Fibroblast of pulmonary artery (primary cell): ENCODE measurements at regions not wholly inside any gene's neighbourhood (a gene's known extent, or its start where the extent isn't known, plus 50 kb on each side); places are given as distances from the start of the nearest gene placed in this dataset.

Experiments
- DNase-seq: peaks from one replicate; pipeline ENCODE4 v3.0.0-alpha.2; 2010; ENCODE audit warnings: low read depth
- H3K4me3 ChIP-seq: replicated peaks from 2 replicates; pipeline ENCODE4 v1.5.1; 2011; ENCODE audit warnings: low read depth, mild to moderate bottlenecking, control low read depth, low read length, moderate library complexity
- CTCF ChIP-seq: IDR thresholded peaks from 2 replicates; pipeline ENCODE4 v1.5.1; 2011; ENCODE audit warnings: mild to moderate bottlenecking, control low read depth, low read length, inconsistent platforms; ENCODE audit errors: missing control alignments

DNA sequence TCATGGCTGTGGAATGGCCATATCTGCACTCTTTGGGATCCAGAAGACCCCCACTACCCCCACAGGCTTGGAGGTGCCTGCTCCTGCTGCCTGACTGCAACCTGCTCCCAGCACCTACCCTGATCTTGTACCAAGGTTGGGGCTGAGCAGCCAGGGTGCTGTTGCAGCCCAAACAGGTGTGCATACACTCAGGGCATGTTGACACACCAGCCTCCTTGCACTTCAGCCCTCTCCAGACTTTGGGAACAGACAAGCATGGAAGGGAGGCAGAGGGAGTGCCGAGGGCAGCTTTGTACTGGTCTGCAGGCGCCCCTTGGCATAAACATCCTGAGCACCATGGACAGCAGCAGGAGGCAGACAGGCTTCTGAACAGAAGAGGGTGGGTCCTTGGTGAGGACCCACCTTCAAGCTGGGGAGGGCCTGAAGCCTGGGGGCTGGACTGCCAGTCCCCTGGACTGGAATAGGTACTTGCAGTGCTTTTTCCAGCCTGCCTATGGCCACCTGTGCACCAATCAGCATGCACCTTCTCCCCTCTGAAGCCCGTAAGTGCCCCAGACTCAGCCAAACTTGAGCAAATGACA is 1675.8 kb downstream of the HACE1 start:
- no peak overlapping the region for H3K4me3 ChIP-seq
- no peak for DNase-seq
- TF ChIP-seq CTCF: no peak

GRCh38 chr6:103178193-103178592 is 1681.5 kb downstream of the HACE1 start:
- TF ChIP-seq CTCF: no peak
- H3K4me3 ChIP-seq: no peak overlapping the region
- no peak for DNase-seq

GRCh38 chr6:103177791-103178190 is 1681.9 kb downstream of the HACE1 start:
- no peak overlapping the region for H3K4me3 ChIP-seq
- DNase-seq: no peak
- TF ChIP-seq CTCF: no peak

GRCh38 chr6:103175056-103175455 is 1684.7 kb downstream of the HACE1 start:
- H3K4me3 ChIP-seq: no peak overlapping the region
- no peak for TF ChIP-seq CTCF
- no peak for DNase-seq

- no peak overlapping the region for H3K4me3 ChIP-seq
- DNase-seq: no peak
- no peak for TF ChIP-seq CTCF
These were observed 1692.2 kb downstream of the HACE1 start for GRCh38 chr6:103167345-103168071.

DNA sequence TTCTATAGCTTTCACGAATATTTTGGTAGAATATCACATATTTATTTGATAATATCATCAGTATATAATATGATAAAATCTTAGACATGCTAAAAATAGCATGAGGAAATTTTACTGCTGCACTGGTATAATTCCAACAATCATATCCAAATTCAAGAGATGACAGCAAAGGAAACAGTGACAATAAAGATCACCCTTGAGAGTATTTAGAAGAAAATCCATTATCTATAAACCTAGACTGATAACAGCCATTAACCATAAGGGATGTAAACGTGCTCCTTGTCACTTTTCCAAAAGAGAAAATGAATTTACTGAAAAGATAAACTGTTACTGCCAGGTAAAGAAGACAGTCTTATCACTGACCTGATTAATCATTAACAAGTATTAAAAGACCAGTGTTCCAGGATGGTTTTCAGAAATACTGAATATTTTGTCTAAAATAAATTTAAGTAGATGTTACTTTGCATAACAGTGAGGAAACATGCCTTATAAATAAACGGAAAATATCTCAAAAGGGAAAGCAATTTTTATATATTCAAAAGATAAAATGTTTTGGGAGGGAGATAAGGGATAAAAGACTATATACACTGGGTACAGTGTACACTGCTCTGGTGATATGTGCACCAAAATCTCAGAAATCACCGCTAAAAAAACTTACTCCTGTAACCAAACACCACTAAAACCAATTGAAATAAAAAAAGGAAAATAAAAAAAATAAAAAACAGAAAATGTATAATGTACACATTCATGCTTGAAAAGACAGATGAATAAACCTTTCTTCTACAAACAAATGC is 1704.7 kb downstream of the HACE1 start:
- no peak overlapping the region for H3K4me3 ChIP-seq
- no peak for DNase-seq
- no peak for TF ChIP-seq CTCF
